ENCODE measurements at regions not wholly inside any gene's neighbourhood (a gene's known extent, or its start where the extent isn't known, plus 50 kb on each side); places are given as distances from the start of the nearest gene placed in this dataset.

GRCh38 chr2:49812730-49813129 lies 658.4 kb upstream of the FSHR start:
- TF ChIP-seq CREB1 (IDR thresholded peaks at IDR 0.05; ENCODE audit: low read depth) (no peak), EGR1 (IDR thresholded peaks at IDR 0.05) (no peak), TEAD4 (IDR thresholded peaks at IDR 0.05) (no peak), NFIC (IDR thresholded peaks at IDR 0.05) (no peak), TCF12 (IDR thresholded peaks at IDR 0.05; ENCODE audit: low read depth) (no peak), REST (IDR thresholded peaks at IDR 0.05; ENCODE audit: low read depth) (no peak), TAF1 (IDR thresholded peaks at IDR 0.05; ENCODE audit: low read depth) (no peak), EP300 (IDR thresholded peaks at IDR 0.05; ENCODE audit: borderline replicate concordance) (no peak), MAX (IDR thresholded peaks at IDR 0.05) (no peak), RAD21 (IDR thresholded peaks at IDR 0.05; ENCODE audit: low read depth) (no peak), CEBPB (IDR thresholded peaks at IDR 0.05) (no peak), ZBTB7A (IDR thresholded peaks at IDR 0.05; ENCODE audit: low read depth) (no peak), YY1 (IDR thresholded peaks at IDR 0.05; ENCODE audit: low read depth) (no peak), FOXM1 (IDR thresholded peaks at IDR 0.05; ENCODE audit: borderline replicate concordance, low read depth) (no peak)
- TF ChIP-seq, protein P1, sequence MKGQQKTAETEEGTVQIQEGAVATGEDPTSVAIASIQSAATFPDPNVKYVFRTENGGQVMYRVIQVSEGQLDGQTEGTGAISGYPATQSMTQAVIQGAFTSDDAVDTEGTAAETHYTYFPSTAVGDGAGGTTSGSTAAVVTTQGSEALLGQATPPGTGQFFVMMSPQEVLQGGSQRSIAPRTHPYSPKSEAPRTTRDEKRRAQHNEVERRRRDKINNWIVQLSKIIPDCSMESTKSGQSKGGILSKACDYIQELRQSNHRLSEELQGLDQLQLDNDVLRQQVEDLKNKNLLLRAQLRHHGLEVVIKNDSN (IDR thresholded peaks at IDR 0.05), result no peak

DNA sequence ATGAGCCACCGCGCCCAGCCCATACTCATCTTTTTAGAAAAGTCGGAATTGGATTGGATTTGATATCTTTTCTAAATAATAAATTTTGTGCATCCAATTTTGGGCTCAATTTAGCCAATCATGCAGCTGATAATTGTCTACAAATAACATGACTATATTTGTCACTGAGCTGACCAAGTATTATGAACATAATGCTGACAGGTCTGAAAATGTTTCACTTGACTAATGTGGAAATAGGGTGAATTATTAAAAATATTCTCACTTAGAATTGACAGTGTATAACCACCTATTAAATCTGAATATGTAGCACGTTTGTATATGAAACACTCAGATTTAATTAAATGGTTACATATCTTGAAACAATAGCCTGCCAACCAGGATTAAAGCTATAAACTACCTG lies 657.2 kb upstream of the FSHR start:
- TF ChIP-seq TAF1 (IDR thresholded peaks at IDR 0.05; ENCODE audit: low read depth) (no peak), CREB1 (IDR thresholded peaks at IDR 0.05; ENCODE audit: low read depth) (no peak)

- TF ChIP-seq, protein P1 (IDR thresholded peaks at IDR 0.05), result no peak
- TF ChIP-seq RAD21 (IDR thresholded peaks at IDR 0.05; ENCODE audit: low read depth) (no peak), TCF12 (IDR thresholded peaks at IDR 0.05; ENCODE audit: low read depth) (no peak), CEBPB (IDR thresholded peaks at IDR 0.05) (no peak), ZBTB7A (IDR thresholded peaks at IDR 0.05; ENCODE audit: low read depth) (no peak)
Measured at GRCh38 chr2:49807689-49808088, 653.4 kb upstream of the FSHR start.

- TF ChIP-seq, protein P1 (IDR thresholded peaks at IDR 0.05), result no peak
- TF ChIP-seq EP300 (IDR thresholded peaks at IDR 0.05; ENCODE audit: borderline replicate concordance), result no peak
- TF ChIP-seq TEAD4 (IDR thresholded peaks at IDR 0.05), result no peak
- no peak for TF ChIP-seq NFIC (IDR thresholded peaks at IDR 0.05)
- no peak for TF ChIP-seq TAF1 (IDR thresholded peaks at IDR 0.05; ENCODE audit: low read depth)
- no peak for TF ChIP-seq REST (IDR thresholded peaks at IDR 0.05; ENCODE audit: low read depth)
- TF ChIP-seq YY1 (IDR thresholded peaks at IDR 0.05; ENCODE audit: low read depth), result no peak
- no peak for TF ChIP-seq EGR1 (IDR thresholded peaks at IDR 0.05)
- TF ChIP-seq FOXM1 (IDR thresholded peaks at IDR 0.05; ENCODE audit: borderline replicate concordance, low read depth), result no peak
- no peak for TF ChIP-seq CREB1 (IDR thresholded peaks at IDR 0.05; ENCODE audit: low read depth)
- TF ChIP-seq ZBTB7A (IDR thresholded peaks at IDR 0.05; ENCODE audit: low read depth), result no peak
- no peak for TF ChIP-seq CEBPB (IDR thresholded peaks at IDR 0.05)
- no peak for TF ChIP-seq TCF12 (IDR thresholded peaks at IDR 0.05; ENCODE audit: low read depth)
- TF ChIP-seq RAD21 (IDR thresholded peaks at IDR 0.05; ENCODE audit: low read depth), result no peak
- TF ChIP-seq MAX (IDR thresholded peaks at IDR 0.05), result no peak
Measured at GRCh38 chr2:49804111-49804510, 649.8 kb upstream of the FSHR start.

GRCh38 chr2:49801898-49802450 lies 647.7 kb upstream of the FSHR start:
- TF ChIP-seq EGR1 (IDR thresholded peaks at IDR 0.05), result no peak

DNA sequence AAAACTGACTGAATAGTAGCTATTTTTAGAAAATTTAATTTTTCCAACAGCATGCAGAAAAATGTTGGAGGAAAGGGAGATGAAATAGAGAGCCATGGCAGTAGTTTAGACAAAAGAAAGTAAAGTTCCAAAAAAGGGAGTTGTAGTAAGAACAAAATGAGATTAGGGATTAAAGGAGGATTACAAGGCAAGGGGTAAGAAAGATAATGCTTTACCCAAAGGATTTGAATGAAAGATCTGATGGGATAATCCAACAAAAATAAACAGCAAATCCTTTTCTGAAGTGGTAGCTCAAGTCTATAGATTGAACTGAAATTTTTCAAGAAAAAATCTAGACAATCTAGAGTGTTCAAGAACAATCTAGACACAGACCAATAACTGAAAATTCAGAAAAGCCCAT lies 644.3 kb upstream of the FSHR start:
- TF ChIP-seq TAF1 (IDR thresholded peaks at IDR 0.05; ENCODE audit: low read depth) (no peak), MAX (IDR thresholded peaks at IDR 0.05) (no peak), TCF12 (IDR thresholded peaks at IDR 0.05; ENCODE audit: low read depth) (no peak), CEBPB (IDR thresholded peaks at IDR 0.05) (no peak), NFIC (IDR thresholded peaks at IDR 0.05) (no peak), CREB1 (IDR thresholded peaks at IDR 0.05; ENCODE audit: low read depth) (no peak), EP300 (IDR thresholded peaks at IDR 0.05; ENCODE audit: borderline replicate concordance) (no peak), REST (IDR thresholded peaks at IDR 0.05; ENCODE audit: low read depth) (no peak), ZBTB7A (IDR thresholded peaks at IDR 0.05; ENCODE audit: low read depth) (no peak), YY1 (IDR thresholded peaks at IDR 0.05; ENCODE audit: low read depth) (no peak), TEAD4 (IDR thresholded peaks at IDR 0.05) (no peak), FOXM1 (IDR thresholded peaks at IDR 0.05; ENCODE audit: borderline replicate concordance, low read depth) (no peak), EGR1 (IDR thresholded peaks at IDR 0.05) (no peak), RAD21 (IDR thresholded peaks at IDR 0.05; ENCODE audit: low read depth) (no peak)
- TF ChIP-seq, protein P1 (IDR thresholded peaks at IDR 0.05), result no peak
